ENCODE measurements at regions not wholly inside any gene's neighbourhood (a gene's known extent, or its start where the extent isn't known, plus 50 kb on each side); places are given as distances from the start of the nearest gene placed in this dataset.
A peak's percentile ranks its signal among the peaks of the same experiment; 100 is the strongest.

- no peak for DNase-seq (ENCODE audit: low read depth)
Measured at GRCh38 chr2:180364719-180365118, 357.6 kb upstream of the CWC22 start.

- no peak for DNase-seq (ENCODE audit: low read depth)
Measured at GRCh38 chr2:180360283-180360618, 353.2 kb upstream of the CWC22 start.

- DNase-seq (ENCODE audit: low read depth), result no peak
Measured at GRCh38 chr2:180359522-180360282, 352.6 kb upstream of the CWC22 start.

DNA sequence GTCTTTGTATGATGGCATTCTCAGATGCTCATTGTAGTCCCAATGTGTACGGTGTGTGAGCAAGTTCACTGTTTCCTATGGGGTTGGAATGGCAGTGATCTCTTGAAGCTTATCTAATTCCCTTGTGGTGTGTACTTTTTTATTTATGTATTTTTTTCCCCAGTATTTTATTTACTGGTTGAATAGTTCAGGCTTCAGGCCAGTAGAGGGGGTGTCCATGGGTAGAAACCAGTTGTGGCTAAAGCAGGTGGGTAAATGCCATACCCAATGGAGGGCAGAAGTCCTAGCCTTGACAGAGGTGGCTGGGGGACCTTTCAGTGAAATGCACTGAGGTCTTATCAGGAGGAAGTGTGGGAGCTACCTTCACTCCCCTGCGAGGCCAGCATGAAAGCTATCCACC, 351.4 kb upstream of the CWC22 start:
- no peak for DNase-seq (ENCODE audit: low read depth)

- no peak for DNase-seq (ENCODE audit: low read depth)
Measured at GRCh38 chr2:180356676-180357075, 349.6 kb upstream of the CWC22 start.

DNA sequence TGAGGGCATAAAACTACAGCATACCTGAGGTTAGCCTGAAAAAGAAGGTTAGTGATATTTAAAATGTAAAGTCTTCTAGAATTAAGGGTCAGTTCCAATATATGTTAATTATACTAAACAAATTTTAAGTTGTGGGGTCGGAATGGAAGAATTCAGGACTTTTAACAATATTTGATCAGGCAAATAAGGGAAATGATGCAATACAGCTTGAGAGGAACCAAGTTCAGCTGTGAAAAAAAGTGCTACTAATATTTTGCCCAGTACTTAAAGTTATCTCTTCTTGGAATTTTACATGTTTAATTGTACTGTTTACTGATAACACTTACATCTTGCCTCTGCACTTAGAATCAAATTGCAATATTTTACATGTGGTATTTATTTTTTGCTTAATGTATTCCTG, 345.5 kb upstream of the CWC22 start:
- DNase-seq (ENCODE audit: low read depth), result no peak

GRCh38 chr2:180349809-180350208, 342.7 kb upstream of the CWC22 start:
- no peak for DNase-seq (ENCODE audit: low read depth)

DNA sequence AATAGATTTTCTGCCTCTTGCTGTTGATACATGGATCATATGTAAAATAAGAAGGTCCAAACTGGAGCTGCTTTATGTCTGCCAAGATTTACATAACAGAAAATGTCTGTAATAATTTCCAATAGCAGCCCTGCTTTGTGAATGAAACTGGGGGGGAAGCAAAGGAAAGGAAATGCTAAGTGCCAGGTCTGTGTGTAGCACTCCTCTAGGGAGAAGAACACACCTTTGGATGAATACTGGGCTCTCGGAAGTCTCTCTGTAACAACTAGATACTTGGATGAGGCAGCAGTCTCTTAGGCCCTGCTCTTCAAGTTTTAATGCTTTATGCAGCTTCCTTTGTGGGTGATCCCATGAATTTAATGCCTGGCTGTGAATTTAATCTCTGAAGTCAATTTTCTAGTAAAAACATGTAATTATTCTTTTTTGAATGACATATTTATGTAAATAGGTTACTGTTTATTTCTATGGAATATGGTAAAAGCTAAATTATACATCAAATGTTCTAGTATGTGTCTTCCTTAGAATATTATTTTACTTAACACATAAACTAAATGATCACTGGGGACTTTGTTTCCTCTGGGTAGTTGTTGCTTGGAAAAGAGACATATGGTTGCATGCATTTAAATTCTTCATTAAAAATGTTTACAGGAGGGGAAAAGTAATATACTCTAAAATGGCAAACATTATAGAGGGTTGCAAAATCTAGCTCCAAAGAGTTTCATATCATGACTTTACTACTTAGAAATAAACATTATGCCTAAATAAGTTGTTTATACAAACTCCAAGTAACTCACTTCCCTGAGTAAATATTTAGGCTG, 336.6 kb upstream of the CWC22 start:
- no peak for DNase-seq (ENCODE audit: low read depth)

DNA sequence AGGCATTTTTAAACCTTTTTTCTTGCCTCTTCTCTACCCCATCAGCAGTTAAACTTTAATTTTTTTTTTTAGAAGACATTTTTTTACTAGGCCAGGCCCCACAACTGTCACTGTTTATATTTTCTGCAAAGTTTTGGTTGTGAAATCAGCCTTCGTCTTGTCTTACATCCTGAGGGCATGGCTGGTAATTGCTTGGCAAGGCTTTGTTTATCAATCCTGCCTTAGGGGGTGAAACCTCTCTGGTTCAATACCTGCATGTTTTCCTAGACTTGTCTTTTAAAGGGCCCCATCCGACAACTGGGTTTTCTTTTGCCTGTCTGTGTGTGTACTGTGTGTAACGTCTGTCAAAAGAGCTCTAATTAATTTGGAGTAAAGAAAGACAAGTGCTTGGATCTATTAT, 330.0 kb upstream of the CWC22 start:
- no peak for DNase-seq (ENCODE audit: low read depth)

- peak; percentile 14 for DNase-seq (ENCODE audit: low read depth)
Measured at GRCh38 chr2:180336550-180336949, 329.5 kb upstream of the CWC22 start.

DNA sequence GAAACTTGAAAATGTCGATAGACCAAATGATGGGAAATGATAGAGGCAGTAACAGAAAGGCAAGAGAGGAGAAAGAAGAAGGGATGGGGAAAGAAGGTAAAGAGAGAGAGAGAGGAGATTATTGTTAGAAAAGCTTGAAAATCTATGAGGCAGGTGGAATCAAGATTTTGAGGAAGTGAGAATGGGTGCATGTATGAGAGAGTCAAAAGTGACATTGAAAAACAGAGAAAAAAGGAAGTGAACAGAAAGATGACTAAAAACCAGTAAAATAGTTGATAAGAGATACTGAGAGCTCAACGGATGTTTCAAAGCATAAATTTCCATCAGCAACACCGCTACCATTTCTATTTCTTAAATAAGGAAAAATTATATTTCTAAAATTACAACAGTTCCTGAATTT, 327.4 kb upstream of the CWC22 start:
- DNase-seq (ENCODE audit: low read depth), result no peak

GRCh38 chr2:180328795-180329422, 321.8 kb upstream of the CWC22 start:
- no peak for DNase-seq (ENCODE audit: low read depth)

GRCh38 chr2:180327185-180327584, 320.1 kb upstream of the CWC22 start:
- no peak for DNase-seq (ENCODE audit: low read depth)

GRCh38 chr2:180325416-180326120, 318.5 kb upstream of the CWC22 start:
- DNase-seq (ENCODE audit: low read depth), result no peak

GRCh38 chr2:180324182-180324581, 317.1 kb upstream of the CWC22 start:
- no peak for DNase-seq (ENCODE audit: low read depth)

GRCh38 chr2:180322781-180323180, 315.7 kb upstream of the CWC22 start:
- peak; percentile 48 for DNase-seq (ENCODE audit: low read depth)

DNA sequence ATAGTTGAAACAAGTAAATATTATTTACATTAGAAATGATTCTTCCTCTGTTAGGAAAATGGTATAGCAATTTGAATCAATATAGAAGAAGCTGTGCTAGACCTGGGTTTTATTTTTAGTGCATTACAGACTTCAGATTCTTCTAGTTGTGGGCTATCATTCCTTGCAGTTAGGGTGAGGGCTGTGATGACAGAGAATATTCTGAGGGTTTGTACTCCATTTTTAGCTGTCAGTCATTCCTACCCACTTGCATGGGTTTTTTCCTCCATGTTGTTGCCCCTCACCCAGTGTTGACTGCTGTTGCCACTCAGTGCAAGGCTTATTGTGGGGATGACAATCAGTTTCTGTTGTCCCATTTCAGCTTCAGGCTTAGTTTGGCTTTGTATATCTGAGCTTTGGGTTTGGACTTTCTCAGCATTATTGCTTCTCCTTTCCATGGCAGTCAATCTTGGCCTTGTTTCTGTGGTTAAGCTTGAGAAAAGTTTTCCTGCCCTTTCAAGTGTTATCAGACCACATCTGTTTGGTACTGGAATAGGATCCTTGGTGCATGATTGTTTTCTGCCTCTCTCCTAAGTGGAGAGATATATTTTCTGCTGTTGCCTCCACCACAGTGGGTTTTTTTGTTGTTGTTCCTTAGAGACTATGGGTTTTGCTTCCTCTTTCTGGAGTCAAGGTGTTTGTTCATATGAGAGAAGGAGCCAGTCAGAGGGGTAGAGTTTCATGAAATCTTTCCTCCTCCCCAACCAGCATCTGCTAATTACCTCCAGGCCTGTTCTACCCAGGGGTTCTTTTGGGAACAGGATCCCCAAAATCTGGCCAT, 312.7 kb upstream of the CWC22 start:
- DNase-seq (ENCODE audit: low read depth), result no peak

GRCh38 chr2:180314086-180314485, 307.0 kb upstream of the CWC22 start:
- DNase-seq (ENCODE audit: low read depth), result peak; percentile 43

DNA sequence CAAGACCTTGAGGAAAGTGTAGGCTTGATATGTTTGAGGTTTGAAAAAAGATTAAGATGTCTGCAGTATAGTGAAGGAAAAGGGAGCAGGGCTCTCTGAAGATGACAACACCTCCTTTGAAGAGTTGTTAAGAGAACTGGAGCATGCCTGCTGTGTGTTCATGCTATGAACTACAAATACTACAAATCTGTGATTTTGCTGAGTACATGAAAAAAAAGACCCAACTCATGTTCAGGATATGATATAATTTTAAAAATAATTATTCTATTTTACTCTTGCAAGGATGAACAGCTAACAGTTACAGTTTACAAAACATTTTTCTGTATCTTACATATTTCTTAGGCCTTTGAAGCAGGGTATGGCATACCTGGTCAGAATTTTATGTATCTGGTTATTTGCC, 305.4 kb upstream of the CWC22 start:
- DNase-seq (ENCODE audit: low read depth), result no peak

DNA sequence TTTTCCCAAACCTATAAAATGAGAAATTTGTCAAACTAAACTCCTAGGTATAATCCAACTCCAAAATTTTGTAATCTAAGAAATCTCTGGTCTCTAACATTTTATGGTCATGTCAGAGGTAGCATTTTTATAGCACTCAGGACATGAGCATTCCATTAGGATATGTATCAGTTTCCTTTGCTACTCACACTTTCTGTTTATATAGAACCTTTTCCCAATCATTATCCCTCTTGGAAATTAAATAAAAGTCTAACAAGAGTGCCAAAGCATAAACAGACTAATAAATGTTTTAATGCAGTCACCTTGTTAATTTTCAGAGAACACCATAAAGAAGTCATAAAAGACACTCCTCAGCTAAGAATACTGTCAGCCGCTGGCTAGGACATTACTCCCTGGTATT, 300.0 kb upstream of the CWC22 start:
- DNase-seq (ENCODE audit: low read depth), result no peak

- no peak for DNase-seq (ENCODE audit: low read depth)
Measured at GRCh38 chr2:180306346-180306745, 299.2 kb upstream of the CWC22 start.
